GM20000 (cell line): ENCODE measurements at regions not wholly inside any gene's neighbourhood (a gene's known extent, or its start where the extent isn't known, plus 50 kb on each side); places are given as distances from the start of the nearest gene placed in this dataset.

ENCODE experiments used
- DNase-seq: peaks from one replicate; pipeline ENCODE4 v3.0.0; 2012; ENCODE audit warnings: low spot score
- CTCF ChIP-seq: IDR thresholded peaks from 2 replicates; pipeline ENCODE4 v1.5.1; 2012; ENCODE audit warnings: mild to moderate bottlenecking, control low read depth; ENCODE audit errors: extremely low read depth, missing control alignments

DNA sequence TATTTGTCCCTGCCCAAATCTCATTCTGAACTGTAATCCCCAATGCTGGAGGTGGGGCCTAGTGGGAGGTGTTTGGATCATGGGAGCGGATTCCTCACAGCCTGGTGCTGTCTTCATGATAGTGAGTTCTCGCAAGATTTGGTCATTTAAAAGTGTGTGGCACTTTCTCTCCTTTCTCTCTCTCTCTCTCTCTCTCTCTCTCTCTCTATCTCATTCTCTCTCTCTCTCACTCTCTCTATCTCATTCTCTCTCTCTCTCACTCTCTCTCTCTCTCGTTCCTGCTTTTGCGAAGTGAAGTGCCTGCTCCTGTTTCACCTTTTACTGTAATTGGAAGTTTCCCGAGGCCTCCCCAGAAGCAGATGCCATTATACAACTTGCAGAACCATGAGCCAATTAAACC, 207.3 kb upstream of the NR4A3 start:
- TF ChIP-seq CTCF: no peak
- DNase-seq: no peak

DNA sequence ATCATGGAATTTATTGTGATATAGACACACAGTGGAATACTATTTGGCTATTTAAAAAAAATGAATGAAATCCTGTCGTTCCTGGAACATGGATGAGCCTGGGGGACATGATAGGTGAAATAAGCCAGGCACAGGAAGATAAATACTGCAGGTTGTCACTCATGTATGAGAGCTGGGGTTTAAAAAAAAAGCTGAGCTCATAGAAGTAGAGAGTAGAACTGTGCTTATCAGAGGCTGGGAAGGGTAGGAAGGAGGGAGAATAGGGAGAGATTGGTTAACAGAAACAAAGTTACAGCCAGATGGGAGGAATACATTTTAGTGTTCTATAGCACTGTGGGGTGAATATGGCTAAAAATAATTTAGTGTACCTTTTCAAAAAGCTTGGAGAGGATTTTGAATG, 200.6 kb upstream of the NR4A3 start:
- TF ChIP-seq CTCF: no peak

DNA sequence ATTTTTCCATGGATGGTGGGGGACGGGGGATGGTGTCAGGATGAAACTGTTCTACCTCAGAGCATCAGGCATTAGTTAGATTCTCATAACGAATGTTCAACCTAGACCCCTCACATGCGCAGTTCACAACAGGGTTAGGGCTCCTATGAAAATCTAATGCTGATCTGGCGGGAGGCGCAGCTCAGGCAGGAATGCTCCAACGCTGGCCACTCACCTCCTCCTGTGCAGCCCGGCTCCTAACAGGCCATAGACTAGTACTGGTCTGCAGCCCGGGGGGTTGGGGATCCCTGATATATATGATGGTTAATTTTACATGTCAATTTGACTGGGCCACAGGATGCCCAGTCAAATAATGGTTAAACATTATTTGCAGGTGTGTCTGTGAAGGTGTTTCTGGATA, 199.0 kb upstream of the NR4A3 start:
- TF ChIP-seq CTCF: no peak
- no peak for DNase-seq

More for the DNA sequence above, 200.6 kb upstream of the NR4A3 start:
- no peak for DNase-seq

GRCh38 chr9:99623780-99624364, 197.8 kb upstream of the NR4A3 start:
- no peak for TF ChIP-seq CTCF
- no peak for DNase-seq

GRCh38 chr9:99624499-99625233, 197.0 kb upstream of the NR4A3 start:
- no peak for TF ChIP-seq CTCF
- no peak for DNase-seq

GRCh38 chr9:99626426-99626825, 195.3 kb upstream of the NR4A3 start:
- no peak for TF ChIP-seq CTCF

GRCh38 chr9:99628285-99628684, 193.4 kb upstream of the NR4A3 start:
- DNase-seq: no peak
- no peak for TF ChIP-seq CTCF

More at GRCh38 chr9:99626426-99626825, 195.3 kb upstream of the NR4A3 start:
- DNase-seq: no peak
